ENCODE measurements at regions not wholly inside any gene's neighbourhood (a gene's known extent, or its start where the extent isn't known, plus 50 kb on each side); places are given as distances from the start of the nearest gene placed in this dataset.
"Not testable (repeated sequence)": the region's sequence is repeated elsewhere in the genome, so short reads cannot be mapped to it uniquely, and the experiment has no call there.

GRCh38 chr13:103625194-103625593 is 559.0 kb upstream of the SLC10A2 start:
- no peak for DNase-seq

GRCh38 chr13:103618151-103618550 is 551.9 kb upstream of the SLC10A2 start:
- no peak for DNase-seq

GRCh38 chr13:103615771-103616170 is 549.6 kb upstream of the SLC10A2 start:
- DNase-seq = no peak

- no peak for DNase-seq
These were observed 548.5 kb upstream of the SLC10A2 start for GRCh38 chr13:103614761-103615160.

GRCh38 chr13:103607995-103608394 is 541.8 kb upstream of the SLC10A2 start:
- DNase-seq = no peak

GRCh38 chr13:103605546-103606326 is 539.5 kb upstream of the SLC10A2 start:
- no peak for DNase-seq

GRCh38 chr13:103599870-103600269 is 533.7 kb upstream of the SLC10A2 start:
- not testable (repeated sequence) for DNase-seq

GRCh38 chr13:103598671-103599070 is 532.5 kb upstream of the SLC10A2 start:
- DNase-seq = no peak

GRCh38 chr13:103573446-103573845 is 507.2 kb upstream of the SLC10A2 start:
- no peak for DNase-seq

GRCh38 chr13:103568314-103568713 is 502.1 kb upstream of the SLC10A2 start:
- DNase-seq = no peak

- DNase-seq = no peak
These were observed 491.7 kb upstream of the SLC10A2 start for GRCh38 chr13:103557878-103558277.

GRCh38 chr13:103556681-103557080 is 490.5 kb upstream of the SLC10A2 start:
- DNase-seq = no peak

GRCh38 chr13:103547914-103548313 is 481.7 kb upstream of the SLC10A2 start:
- no peak for DNase-seq

GRCh38 chr13:103546271-103546670 is 480.1 kb upstream of the SLC10A2 start:
- DNase-seq = no peak

GRCh38 chr13:103542648-103543047 is 476.4 kb upstream of the SLC10A2 start:
- no peak for DNase-seq

GRCh38 chr13:103540382-103540765 is 474.2 kb upstream of the SLC10A2 start:
- DNase-seq = no peak

GRCh38 chr13:103539721-103540381 is 473.6 kb upstream of the SLC10A2 start:
- no peak for DNase-seq

GRCh38 chr13:103539265-103539664 is 473.0 kb upstream of the SLC10A2 start:
- DNase-seq = no peak

- no peak for DNase-seq
These were observed 471.4 kb upstream of the SLC10A2 start for GRCh38 chr13:103537616-103538015.

GRCh38 chr13:103531278-103531677 is 465.1 kb upstream of the SLC10A2 start:
- DNase-seq = no peak

- DNase-seq = no peak
These were observed 462.2 kb upstream of the SLC10A2 start for GRCh38 chr13:103528437-103528836.

GRCh38 chr13:103525530-103525929 is 459.3 kb upstream of the SLC10A2 start:
- DNase-seq = no peak

GRCh38 chr13:103523858-103524257 is 457.6 kb upstream of the SLC10A2 start:
- DNase-seq = no peak

- DNase-seq = no peak
These were observed 455.3 kb upstream of the SLC10A2 start for GRCh38 chr13:103521532-103521931.

GRCh38 chr13:103517768-103518102 is 451.5 kb upstream of the SLC10A2 start:
- DNase-seq = no peak

Data from NCI-H446 treated with DMSO at 0.1 percent for 48 hours (cell line).